COLO668 (cell line): ENCODE measurements at regions not wholly inside any gene's neighbourhood (a gene's known extent, or its start where the extent isn't known, plus 50 kb on each side); places are given as distances from the start of the nearest gene placed in this dataset.
"Not testable (repeated sequence)": the region's sequence is repeated elsewhere in the genome, so short reads cannot be mapped to it uniquely, and the experiment has no call there.

ENCODE experiments used
- DNase-seq: peaks from one replicate; lab custom pipeline; 2025; ENCODE audit not compliant: unreplicated experiment; lab: John Stamatoyannopoulos, UW

DNA sequence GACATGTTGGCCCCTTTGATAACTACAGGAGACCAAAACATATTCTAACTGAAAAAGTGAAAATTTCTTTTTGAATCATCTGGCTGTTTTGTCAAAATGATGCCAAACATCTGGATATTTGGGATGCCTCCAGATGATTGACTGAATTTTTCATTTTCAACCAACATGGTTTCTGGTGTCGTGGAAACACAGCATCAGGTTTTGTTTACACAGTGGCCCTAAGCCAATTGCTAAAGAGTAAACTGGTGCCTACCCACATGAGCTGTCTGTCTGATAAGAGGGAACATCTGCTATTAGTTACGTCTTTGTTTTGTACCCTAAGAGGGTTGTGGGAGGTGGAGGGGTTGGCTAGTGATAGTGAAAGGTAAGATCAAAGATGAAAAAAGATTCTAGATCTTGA lies 204.8 kb downstream of the KCNK2 start:
- no peak for DNase-seq

DNA sequence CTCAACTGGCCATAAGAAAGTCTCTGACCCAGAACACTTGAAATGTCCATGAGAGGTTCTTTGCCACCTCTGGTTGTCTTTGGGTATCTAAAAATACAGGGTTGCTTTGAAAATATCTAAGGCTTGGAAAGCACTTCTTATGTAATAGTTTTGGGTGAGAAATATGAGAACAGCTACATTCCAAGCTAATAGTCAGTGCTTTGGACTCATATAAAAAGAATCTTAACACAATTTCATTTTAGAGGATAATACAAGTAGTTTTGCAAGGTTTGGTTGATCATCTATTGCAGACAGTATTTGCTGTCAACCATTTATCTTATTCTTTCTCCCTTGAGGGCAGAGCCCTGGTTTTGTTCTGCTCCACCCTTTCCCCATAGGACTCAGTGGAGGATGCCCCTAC lies 207.5 kb downstream of the KCNK2 start:
- no peak for DNase-seq

- DNase-seq, result no peak
Measured at GRCh38 chr1:215292932-215293331, 210.4 kb downstream of the KCNK2 start.

DNA sequence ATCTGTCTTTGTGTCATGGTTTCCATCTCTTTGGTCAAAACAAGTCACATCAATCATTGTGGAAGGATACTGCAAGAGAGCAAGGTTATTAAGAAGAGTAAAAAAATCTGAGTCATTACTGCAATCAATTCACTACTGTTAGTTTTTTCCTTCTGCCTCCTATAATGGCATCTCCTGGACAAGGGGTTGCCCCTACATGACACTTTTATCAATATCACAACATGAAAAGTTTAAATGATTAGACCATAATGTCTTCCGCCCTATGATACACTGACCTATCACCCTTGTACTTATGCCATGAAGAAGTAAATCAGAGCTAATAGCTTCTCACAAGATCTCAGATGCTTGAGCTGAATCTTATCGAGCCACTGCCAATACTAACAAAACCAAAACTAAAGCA lies 223.9 kb downstream of the KCNK2 start:
- DNase-seq, result no peak

GRCh38 chr1:215321802-215322201 lies 239.3 kb downstream of the KCNK2 start:
- no peak for DNase-seq

GRCh38 chr1:215323992-215324391 lies 241.5 kb downstream of the KCNK2 start:
- not testable (repeated sequence) for DNase-seq

- DNase-seq, result no peak
Measured at GRCh38 chr1:215330426-215330825, 236.7 kb upstream of the KCTD3 start.

DNA sequence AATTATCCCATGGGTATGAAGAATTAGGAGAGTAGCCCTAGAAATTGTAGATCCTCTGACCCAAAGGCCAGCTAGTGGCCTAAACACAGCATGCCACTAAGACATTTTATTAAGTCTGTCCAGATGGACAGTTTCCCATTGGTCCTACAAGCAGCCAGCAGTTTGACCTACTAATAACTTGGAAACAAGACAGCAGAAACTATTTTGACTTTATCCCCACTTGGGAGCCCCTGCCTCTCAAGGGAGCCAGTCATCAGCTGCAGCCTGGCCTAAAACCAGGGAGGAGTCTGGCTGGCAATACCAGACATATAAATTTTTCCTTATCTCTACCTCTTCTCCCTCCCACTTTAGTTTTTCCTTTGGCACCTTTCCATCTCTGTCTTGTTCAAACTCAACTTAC lies 222.6 kb upstream of the KCTD3 start:
- DNase-seq, result no peak

DNA sequence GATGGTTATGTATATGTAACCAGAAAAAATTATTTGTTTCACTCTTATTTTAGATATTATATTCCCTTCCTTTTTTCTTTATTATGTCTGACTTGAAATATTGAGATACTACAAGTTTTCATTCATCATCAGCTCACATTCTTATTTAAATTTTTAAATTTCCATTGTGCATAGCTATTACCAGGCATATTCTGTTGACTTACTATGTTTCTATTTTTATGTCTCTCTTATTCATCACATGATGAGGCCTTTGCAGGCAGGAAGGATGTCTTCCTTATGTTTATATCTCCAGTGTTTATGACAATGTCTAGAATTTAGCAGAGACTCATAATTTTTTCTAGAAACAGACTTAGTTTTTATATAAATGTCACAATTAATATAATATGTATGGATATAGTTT lies 221.9 kb upstream of the KCTD3 start:
- DNase-seq, result no peak

GRCh38 chr1:215345766-215346165 lies 221.3 kb upstream of the KCTD3 start:
- DNase-seq, result no peak

DNA sequence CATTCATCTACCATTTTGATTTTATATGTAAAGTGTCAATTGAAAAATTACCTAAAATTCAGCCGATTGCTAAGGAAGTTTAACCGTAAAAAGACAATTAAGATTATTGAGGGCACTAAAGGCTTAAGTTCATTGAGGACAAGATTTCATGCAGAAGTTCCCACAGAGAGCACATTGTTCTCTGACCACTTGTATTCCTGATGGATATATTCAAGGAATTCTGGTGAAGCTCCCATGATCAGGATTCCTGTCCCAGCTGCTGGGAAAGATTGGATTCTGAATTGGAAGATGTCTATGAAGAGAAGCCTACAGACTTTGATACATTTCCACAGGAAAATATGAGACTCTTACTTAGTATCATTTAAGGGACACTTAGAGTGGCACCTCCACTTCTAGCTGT lies 209.2 kb upstream of the KCTD3 start:
- no peak for DNase-seq

DNA sequence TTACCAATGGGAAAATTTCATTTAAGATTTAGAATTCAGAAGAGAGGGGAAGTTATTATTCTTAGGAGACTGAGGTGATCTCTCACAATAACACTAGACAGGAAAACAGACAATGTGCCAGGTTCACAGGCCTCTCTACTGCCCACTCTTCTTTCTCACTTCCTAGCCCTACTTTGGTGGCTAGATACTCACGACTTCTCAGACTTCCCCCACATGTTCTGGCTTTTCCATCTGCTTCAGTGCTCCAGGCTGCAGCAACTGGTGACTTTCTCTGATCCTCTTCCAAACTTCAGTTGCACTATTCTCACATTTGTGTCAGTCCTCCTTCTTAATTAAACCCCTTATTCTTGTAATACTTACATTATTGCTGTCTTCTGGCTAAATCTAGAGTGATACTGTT lies 208.7 kb upstream of the KCTD3 start:
- no peak for DNase-seq

- no peak for DNase-seq
Measured at GRCh38 chr1:215360031-215360430, 207.1 kb upstream of the KCTD3 start.

DNA sequence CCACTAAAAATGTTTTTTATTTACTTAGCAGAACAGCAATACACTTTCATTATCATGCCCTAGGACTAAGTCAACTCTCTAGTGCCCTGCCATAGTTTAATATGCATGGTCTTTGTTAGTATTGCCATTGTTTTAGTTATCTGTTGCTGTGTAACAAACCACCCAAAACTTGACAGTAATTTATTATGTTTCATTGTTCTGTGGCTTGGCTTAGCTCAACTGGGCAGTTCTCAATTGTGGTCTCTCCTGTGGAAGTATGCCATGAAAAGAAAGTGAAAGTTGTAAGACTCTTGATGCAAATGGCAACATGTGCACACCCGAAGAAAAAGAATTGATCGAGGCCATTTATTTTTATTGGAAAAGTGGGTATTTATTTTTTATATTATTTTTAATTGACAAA lies 206.3 kb upstream of the KCTD3 start:
- no peak for DNase-seq

GRCh38 chr1:215375381-215375780 lies 191.7 kb upstream of the KCTD3 start:
- no peak for DNase-seq

- no peak for DNase-seq
Measured at GRCh38 chr1:215376544-215377264, 190.4 kb upstream of the KCTD3 start.

- no peak for DNase-seq
Measured at GRCh38 chr1:215377746-215378145, 189.4 kb upstream of the KCTD3 start.

DNA sequence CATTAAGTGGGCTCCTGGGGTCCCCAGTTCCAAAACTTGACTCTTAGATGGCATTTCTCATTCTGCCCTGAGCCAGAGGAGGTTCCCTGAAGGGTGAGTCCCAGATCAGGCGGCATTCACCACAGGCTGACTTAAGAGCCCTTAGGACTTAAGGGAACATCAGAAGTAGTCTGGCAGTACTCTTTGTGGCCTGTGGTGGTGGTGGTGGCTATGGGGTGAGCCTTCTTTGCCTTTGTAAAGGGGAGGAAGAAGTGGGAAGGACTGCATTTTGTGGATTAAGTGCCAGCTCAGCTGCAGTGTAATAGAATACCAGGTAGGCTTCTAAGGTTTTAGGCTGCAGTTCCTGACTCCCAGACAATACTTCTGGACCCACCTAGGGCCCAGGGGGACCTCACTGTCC lies 186.5 kb upstream of the KCTD3 start:
- no peak for DNase-seq

DNA sequence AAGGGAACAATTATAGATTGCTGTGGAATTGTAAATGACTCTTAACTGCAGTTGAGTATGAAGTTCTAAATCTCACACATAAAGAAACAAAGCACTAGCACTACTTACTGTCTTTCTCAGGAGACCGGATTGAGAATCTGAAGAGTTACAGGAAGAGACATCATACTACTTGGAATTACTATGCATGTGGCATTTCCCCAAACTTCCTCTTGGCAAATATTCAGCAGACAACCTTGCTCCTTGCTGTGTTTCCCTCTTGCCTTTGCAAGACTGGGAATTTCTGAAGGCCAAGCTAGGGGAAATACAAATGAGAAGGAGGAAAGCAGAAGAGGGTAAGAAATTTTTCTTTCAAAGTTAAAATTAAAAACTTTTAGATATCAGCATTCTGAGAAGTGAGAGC lies 173.6 kb upstream of the KCTD3 start:
- no peak for DNase-seq

DNA sequence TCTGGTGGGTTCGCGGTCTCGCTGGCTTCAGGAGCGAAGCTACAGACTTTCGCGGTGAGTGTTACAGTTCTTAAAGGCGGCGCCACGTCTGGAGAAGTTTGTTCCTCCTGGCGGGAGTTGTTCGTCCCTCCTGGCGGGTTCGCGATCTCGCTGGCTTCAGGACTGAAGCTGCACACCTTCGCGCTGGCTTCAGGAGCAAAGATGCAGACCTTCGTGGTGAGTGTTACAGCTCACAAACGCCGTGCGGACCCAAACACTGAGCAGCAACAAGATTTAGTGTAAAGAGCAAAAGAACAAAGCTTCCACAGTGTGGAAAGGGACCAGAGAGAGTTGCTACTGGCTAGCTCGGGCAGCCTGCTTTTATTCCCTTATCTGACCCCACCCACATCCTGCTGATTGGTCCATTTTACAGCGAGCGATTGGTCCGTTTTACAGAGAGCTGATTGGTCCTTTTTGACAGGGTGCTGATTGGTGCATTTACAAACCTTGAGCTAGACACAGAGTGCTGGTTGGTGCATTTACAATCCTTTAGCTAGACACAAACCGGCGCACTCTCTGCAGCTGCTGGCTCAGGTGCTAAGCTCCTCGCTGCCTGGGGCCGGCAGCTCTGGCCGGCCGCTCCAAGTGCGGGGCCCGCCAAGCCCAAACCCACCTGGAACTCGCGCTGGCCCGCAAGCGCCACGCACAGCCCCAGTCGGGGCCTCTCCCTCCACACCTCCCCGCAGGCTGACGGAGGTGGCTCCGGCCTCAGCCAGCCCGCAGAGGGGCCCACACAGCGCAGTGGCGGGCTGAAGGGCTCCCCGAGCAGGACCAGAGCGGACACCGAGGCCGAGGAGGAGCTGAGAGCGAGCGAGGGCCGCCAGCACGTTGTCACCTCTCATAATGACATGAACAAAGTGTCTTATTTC lies 172.8 kb upstream of the KCTD3 start:
- DNase-seq, result no peak

DNA sequence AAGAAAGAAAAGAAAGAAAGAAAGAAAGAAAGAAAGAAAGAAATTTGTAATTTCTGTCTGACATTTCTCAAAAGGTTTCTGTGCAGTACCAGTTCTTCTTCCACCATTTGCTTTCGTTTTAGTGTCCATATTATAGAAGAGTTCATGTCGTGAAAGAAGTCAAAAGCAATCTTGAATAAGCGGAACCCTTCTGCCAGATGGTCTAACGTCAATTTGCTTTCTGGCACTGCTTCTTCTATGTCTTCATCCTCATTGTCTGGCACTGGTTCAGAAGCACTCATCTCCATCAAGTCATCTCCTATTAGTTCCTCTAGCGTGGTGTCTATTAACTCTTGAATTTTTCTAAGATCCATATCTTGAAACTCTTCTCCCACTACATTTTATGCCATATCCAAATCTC lies 170.0 kb upstream of the KCTD3 start:
- DNase-seq, result no peak

DNA sequence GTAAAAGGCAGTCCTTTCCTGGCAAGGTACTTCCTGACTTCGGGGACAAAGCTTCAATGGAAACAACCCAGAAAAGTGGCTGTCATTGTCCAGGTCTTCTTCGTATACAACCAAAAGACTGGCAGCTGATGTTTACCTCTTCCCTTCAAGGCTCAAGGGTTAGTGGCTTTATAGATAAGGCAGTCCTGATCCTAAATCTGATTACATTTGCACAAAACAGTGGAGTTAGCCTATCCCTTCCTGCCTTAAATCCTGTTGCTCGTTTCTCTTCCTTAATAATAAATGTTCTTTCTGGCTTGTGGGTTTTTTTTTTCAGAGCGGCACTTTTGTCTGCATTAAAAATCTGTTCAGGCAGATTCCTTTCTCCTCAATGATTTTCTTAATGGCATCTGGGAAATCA lies 169.3 kb upstream of the KCTD3 start:
- no peak for DNase-seq
